HG02943 (cell line): ENCODE measurements at regions not wholly inside any gene's neighbourhood (a gene's known extent, or its start where the extent isn't known, plus 50 kb on each side); places are given as distances from the start of the nearest gene placed in this dataset.

Experiments used
- ATAC-seq: cut with Tn5 transposase; IDR thresholded peaks from one replicate; pipeline ENCODE4 v1.9.1; 2021; ENCODE audit warnings: mild to moderate bottlenecking, low read depth, moderate library complexity; ENCODE audit not compliant: unreplicated experiment

DNA sequence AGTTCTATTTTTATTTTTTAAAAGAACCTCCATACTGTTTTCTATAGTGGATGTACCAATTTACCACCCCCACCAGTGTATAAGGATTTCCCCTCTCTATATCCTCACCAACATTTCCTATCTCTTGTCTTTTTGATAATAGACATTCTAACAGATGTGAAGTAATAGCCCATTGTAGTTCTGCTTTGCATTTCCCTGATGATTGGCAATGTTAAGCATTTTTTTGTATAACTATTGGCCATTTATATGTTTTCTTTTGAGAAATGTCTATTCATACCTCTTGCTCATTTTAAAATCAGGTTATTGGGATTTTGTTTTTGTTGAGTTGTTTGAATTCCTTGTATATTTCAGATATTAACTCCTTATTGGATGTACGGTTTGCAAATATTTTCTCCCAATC lies 251.1 kb upstream of the HTR2C start:
- no peak for ATAC-seq

DNA sequence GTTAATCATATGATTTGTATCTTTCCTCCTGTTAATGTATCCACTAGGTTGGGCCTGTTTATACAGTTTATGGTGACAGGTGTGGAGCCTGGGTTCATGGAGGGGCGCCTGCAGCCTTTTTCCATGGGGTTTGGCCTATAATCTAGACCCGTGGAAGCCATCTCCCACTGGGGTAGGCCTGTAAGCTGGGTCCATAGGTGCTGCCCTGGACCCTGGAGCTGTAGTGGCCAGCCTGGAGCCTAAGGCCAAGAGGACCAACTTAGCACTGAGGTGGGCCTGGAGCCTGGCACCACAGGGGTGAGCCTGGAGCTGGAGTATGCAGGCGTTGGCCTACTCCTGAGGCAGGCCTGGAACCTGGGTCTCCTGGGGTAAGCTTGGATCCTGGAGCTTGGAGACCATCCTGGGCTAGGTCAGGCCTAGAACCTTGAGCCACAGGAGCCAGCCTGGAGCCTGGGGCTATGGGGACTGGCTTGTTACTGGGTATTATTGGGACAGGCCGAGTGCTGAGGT lies 249.4 kb upstream of the HTR2C start:
- ATAC-seq, result no peak

DNA sequence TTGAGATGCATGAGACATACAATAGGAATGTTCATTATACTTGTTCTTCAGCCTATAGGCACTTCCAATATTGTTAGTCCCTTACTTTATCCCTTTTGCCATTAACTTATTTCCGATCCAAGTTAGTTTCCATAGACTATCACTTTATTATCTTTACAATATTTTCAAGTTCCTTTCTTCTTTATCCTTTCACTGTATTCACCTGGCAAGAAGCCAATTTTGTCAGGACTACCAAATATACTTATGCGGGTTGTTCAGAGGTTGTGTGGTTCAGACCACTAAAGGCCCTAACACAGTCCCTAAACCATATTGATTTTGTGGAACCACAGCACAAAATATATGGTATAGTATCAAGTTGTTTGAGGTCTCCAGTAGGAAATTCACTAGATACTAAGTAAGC lies 245.0 kb upstream of the HTR2C start:
- no peak for ATAC-seq

DNA sequence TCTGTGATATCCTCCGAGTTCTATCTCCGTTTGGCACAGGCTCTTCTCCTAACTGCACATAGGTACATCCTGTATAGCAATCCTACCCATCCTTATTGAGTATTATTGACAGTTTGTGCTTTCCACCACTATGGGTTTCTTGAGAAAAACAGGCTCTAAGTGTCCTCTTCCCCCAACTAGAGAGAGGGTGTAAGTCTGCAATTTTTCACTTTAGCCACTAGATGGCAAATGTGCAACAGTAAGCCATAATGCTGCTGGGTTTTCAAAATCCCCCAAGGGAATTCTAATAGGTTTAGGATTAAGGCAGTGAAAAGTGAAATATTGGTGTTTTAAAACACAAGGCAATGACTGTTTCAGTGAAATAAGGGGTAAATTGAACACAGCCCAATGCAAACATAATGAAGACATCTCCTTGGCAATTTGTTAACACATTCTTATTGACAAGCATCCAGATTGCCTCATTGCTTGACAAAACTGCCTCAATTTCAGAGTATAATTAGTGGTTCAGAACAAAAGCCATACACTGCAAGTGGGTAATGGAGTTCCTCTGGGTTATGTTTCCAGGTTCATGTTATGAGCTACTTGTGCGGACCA lies 239.0 kb upstream of the HTR2C start:
- ATAC-seq, result peak; percentile 95

DNA sequence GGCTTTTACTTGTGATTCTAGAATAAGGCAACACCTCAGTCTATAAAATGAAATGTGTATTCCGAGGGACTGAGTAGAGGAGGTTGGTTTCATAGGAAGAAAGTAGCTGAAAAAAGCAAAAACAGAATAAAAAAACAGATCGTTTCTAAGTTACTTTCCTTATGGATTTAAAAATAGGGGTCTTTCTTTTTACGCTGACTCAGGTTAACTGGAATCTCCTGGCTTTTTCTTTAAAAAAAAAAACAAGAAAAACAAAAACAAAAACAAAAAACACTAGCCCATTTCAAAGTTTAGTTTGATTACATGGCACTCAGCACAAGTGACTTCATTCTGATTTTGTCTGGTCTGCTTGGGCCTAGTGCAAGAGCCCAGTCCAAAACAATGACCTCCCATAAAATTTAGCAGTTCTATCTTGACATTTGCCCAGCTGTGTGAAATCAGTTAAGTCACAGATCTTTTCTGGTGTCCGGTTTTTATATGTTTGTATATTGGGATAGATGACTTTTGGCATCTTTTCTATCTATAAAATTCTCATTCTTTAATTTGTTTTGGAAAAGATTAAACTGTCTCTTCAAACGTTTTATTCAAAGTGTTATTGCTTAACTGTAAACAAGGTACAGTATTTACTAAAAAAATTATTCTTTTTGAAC lies 222.7 kb upstream of the HTR2C start:
- ATAC-seq, result no peak

DNA sequence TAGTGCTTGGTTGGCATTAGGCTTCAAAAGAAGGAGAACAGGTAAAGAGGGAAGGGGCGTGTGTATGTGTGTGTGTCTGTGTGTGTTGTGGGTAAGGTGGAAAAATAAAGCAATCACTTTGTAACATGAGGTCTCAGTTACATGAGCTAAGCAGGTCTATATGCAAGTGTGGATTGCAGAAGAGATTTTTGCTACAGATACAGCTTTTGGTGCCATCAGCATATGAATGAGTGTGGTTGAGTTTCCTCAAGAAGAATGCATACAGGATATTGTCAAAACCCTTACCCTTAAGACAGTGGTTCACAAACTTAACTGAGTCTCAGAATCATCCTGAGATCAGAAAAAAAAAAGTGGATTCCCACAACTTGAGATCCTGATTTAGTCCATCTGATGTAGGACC lies 220.5 kb upstream of the HTR2C start:
- no peak for ATAC-seq

DNA sequence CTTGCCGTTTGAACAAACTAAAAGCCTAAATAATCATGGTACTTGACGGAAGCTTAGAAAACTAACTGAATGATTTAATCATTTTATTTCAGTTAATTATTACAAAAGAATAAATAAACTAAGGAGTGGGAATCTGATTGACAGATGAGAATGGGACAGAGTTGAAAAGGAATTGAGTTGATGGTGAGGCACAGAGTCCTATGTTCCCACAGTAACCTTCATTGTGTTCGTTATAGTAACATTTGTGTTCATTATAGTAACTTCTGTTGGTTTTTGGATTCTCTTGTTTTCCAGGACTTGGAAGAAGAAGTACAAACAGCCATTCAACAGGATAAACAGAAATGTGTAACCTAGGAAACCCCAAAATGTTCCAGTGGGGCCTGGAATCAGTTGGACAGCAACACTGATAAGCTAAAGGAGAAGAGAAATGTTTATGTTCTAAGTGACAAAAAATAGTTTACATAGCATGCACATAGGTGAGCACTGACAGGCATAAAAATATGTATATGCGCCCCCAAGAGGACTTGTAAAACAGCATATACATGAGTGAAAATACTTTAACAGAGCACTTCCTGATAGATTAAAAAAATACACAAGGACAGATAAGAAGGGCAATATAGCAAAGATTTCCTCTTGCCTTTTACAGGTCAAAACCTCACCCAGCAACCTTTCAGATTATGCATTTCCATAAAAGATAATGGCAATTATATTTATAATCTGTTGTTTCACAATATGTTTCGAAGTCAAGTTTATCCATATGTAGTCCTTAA lies 218.6 kb upstream of the HTR2C start:
- ATAC-seq, result no peak

DNA sequence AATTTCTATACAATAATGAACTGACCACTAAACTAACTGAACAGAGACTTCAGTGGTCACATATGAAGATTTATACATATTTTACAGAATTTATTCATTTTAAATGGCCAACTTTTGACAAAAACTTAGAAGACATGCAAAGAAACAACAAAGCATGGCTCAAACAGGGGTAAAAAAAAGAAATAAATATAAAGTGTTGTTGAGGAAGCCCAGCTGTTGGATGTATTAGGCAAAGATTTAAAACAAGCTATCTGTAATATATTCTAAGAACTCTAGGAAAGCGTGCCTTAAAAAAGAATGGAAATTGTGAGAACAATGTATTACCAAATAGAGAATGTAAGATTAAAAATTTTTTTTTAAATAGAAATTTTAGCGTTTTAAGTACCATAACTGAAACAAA lies 210.9 kb upstream of the HTR2C start:
- ATAC-seq, result no peak

DNA sequence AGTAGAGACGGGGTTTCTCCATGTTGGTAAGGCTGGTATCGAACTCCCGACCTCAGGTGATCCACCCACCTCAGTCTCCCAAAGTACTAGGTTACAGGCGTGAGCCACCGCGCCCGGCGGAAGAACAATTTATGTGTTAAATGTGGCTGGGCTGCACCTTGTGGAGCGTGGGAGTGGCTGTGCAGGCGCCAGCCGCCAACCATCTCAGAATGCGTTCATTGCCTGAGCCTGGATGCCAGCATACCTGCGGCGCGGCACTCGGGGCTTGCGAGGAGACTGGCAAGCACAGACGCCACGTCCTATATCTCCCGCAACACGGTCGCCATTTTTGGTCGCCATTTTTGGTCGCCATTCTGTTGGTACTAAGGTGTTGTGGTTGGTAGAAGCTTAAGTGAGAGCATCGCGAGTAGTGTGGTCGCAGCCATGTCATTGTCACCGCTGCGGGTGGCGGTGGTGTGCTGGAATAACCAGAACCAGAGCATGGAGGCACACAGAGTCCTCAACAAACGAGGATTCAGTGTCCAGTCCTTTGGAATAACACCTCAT lies 193.6 kb upstream of the HTR2C start:
- no peak for ATAC-seq
